Chondrocyte (in vitro differentiated cells): ENCODE measurements at regions not wholly inside any gene's neighbourhood (a gene's known extent, or its start where the extent isn't known, plus 50 kb on each side); places are given as distances from the start of the nearest gene placed in this dataset.

Source experiments
- DNase-seq: peaks from one replicate; pipeline ENCODE4 v3.0.0; 2021; ENCODE audit warnings: mixed read lengths, low spot score
- H3K27ac Mint-ChIP-seq: one replicate; pipeline ENCODE4 v1.8.0; 2021; ENCODE audit warnings: mild to moderate bottlenecking, moderate library complexity, mixed read lengths; ENCODE audit not compliant: unreplicated experiment
- H3K27me3 Mint-ChIP-seq: 2 replicates; pipeline ENCODE4 v1.8.0; 2021; ENCODE audit warnings: low read depth, mixed read lengths
- H3K36me3 Mint-ChIP-seq: 2 replicates; pipeline ENCODE4 v1.8.0; 2021; ENCODE audit warnings: low read depth, mixed read lengths
- H3K4me1 Mint-ChIP-seq: 2 replicates; pipeline ENCODE4 v1.8.0; 2021; ENCODE audit warnings: low read depth, mild to moderate bottlenecking, mixed read lengths
- H3K4me3 Mint-ChIP-seq: one replicate; pipeline ENCODE4 v1.8.0; 2021; ENCODE audit warnings: mild to moderate bottlenecking, moderate library complexity, mixed read lengths; ENCODE audit not compliant: unreplicated experiment
- H3K9me3 Mint-ChIP-seq: 2 replicates; pipeline ENCODE4 v1.8.0; 2021; ENCODE audit warnings: low read depth, mixed read lengths
- CTCF ChIP-seq: fragments of 200-600 bp; sonication (generic); IDR thresholded peaks from 2 replicates; pipeline ENCODE4 v1.5.0; 2021; ENCODE audit warnings: antibody characterized with exemption, mild to moderate bottlenecking, moderate library complexity

- Mint-ChIP-seq H3K4me1 (peaks cover 7% of the 10 kb centered on the region), H3K27ac (no peak overlapping the region), H3K4me3 (no peak overlapping the region), H3K9me3 (no peaks in the 10 kb centered on the region), H3K27me3 (no peaks in the 10 kb centered on the region), H3K36me3 (no peaks in the 10 kb centered on the region)
- no peak for DNase-seq
- no peak for TF ChIP-seq CTCF
These were observed 478.3 kb downstream of the PSAT1 start for GRCh38 chr9:78775211-78775610.

GRCh38 chr9:78775696-78776295 lies 478.9 kb downstream of the PSAT1 start:
- no peaks in the 10 kb centered on the region for H3K9me3 Mint-ChIP-seq
- no peak overlapping the region for H3K27ac Mint-ChIP-seq
- DNase-seq, result no peak
- H3K27me3 Mint-ChIP-seq, result no peaks in the 10 kb centered on the region
- H3K4me3 Mint-ChIP-seq, result no peak overlapping the region
- H3K4me1 Mint-ChIP-seq, result peaks cover 7% of the 10 kb centered on the region
- no peaks in the 10 kb centered on the region for H3K36me3 Mint-ChIP-seq
- TF ChIP-seq CTCF, result no peak

GRCh38 chr9:78777747-78778146 lies 480.8 kb downstream of the PSAT1 start:
- no peak for TF ChIP-seq CTCF
- no peak overlapping the region for H3K27ac Mint-ChIP-seq
- peaks cover 14% of the 10 kb centered on the region for H3K4me1 Mint-ChIP-seq
- DNase-seq, result no peak
- no peaks in the 10 kb centered on the region for H3K36me3 Mint-ChIP-seq
- H3K27me3 Mint-ChIP-seq, result no peaks in the 10 kb centered on the region
- H3K4me3 Mint-ChIP-seq, result no peak overlapping the region
- no peaks in the 10 kb centered on the region for H3K9me3 Mint-ChIP-seq

- DNase-seq, result no peak
- no peaks in the 10 kb centered on the region for H3K27me3 Mint-ChIP-seq
- no peak overlapping the region for H3K27ac Mint-ChIP-seq
- no peak for TF ChIP-seq CTCF
- H3K4me3 Mint-ChIP-seq, result no peak overlapping the region
- H3K4me1 Mint-ChIP-seq, result peaks cover 14% of the 10 kb centered on the region
- no peaks in the 10 kb centered on the region for H3K36me3 Mint-ChIP-seq
- no peaks in the 10 kb centered on the region for H3K9me3 Mint-ChIP-seq
These were observed 481.4 kb downstream of the PSAT1 start for GRCh38 chr9:78778318-78778717.

GRCh38 chr9:78778861-78779374 lies 482.0 kb downstream of the PSAT1 start:
- H3K4me3 Mint-ChIP-seq, result no peak overlapping the region
- no peaks in the 10 kb centered on the region for H3K9me3 Mint-ChIP-seq
- no peak for TF ChIP-seq CTCF
- DNase-seq, result no peak
- H3K27me3 Mint-ChIP-seq, result no peaks in the 10 kb centered on the region
- no peaks in the 10 kb centered on the region for H3K36me3 Mint-ChIP-seq
- H3K27ac Mint-ChIP-seq, result no peak overlapping the region
- peaks cover 8% of the 10 kb centered on the region for H3K4me1 Mint-ChIP-seq
